ENCODE measurements at regions not wholly inside any gene's neighbourhood (a gene's known extent, or its start where the extent isn't known, plus 50 kb on each side); places are given as distances from the start of the nearest gene placed in this dataset.

GRCh38 chr3:105014631-105015030 is 352.1 kb upstream of the ALCAM start:
- no peaks in the 10 kb centered on the region for H3K4me1 Mint-ChIP-seq
- no peak for DNase-seq
- TF ChIP-seq CTCF (IDR thresholded peaks at IDR 0.05), result no peak
- H3K27ac Mint-ChIP-seq, result no peak overlapping the region
- no peak overlapping the region for H3K4me3 Mint-ChIP-seq
- H3K27me3 Mint-ChIP-seq (ENCODE audit: low read depth, poor library complexity), result no peaks in the 10 kb centered on the region
- H3K36me3 Mint-ChIP-seq (ENCODE audit: low read depth), result no peaks in the 10 kb centered on the region
- H3K9me3 Mint-ChIP-seq, result no peaks in the 10 kb centered on the region

- no peak for DNase-seq
- TF ChIP-seq CTCF (IDR thresholded peaks at IDR 0.05), result no peak
- no peak overlapping the region for H3K27ac Mint-ChIP-seq
- H3K9me3 Mint-ChIP-seq, result no peaks in the 10 kb centered on the region
- H3K4me1 Mint-ChIP-seq, result no peaks in the 10 kb centered on the region
- H3K36me3 Mint-ChIP-seq (ENCODE audit: low read depth), result no peaks in the 10 kb centered on the region
- H3K4me3 Mint-ChIP-seq, result no peak overlapping the region
- H3K27me3 Mint-ChIP-seq (ENCODE audit: low read depth, poor library complexity), result no peaks in the 10 kb centered on the region
Observed at GRCh38 chr3:105022813-105023212, 343.9 kb upstream of the ALCAM start.

GRCh38 chr3:105030211-105030610 is 336.5 kb upstream of the ALCAM start:
- TF ChIP-seq CTCF (IDR thresholded peaks at IDR 0.05), result no peak
- no peaks in the 10 kb centered on the region for H3K36me3 Mint-ChIP-seq (ENCODE audit: low read depth)
- no peaks in the 10 kb centered on the region for H3K9me3 Mint-ChIP-seq
- H3K27me3 Mint-ChIP-seq (ENCODE audit: low read depth, poor library complexity), result no peaks in the 10 kb centered on the region
- H3K4me3 Mint-ChIP-seq, result no peak overlapping the region
- no peak overlapping the region for H3K27ac Mint-ChIP-seq
- no peak for DNase-seq
- no peaks in the 10 kb centered on the region for H3K4me1 Mint-ChIP-seq

- H3K9me3 Mint-ChIP-seq, result no peaks in the 10 kb centered on the region
- no peaks in the 10 kb centered on the region for H3K27me3 Mint-ChIP-seq (ENCODE audit: low read depth, poor library complexity)
- H3K4me3 Mint-ChIP-seq, result no peak overlapping the region
- H3K27ac Mint-ChIP-seq, result no peak overlapping the region
- H3K4me1 Mint-ChIP-seq, result no peaks in the 10 kb centered on the region
- no peak for DNase-seq
- no peaks in the 10 kb centered on the region for H3K36me3 Mint-ChIP-seq (ENCODE audit: low read depth)
- TF ChIP-seq CTCF (IDR thresholded peaks at IDR 0.05), result no peak
Observed at GRCh38 chr3:105032541-105032940, 334.2 kb upstream of the ALCAM start.

GRCh38 chr3:105033081-105033480 is 333.6 kb upstream of the ALCAM start:
- no peak overlapping the region for H3K4me3 Mint-ChIP-seq
- no peaks in the 10 kb centered on the region for H3K27me3 Mint-ChIP-seq (ENCODE audit: low read depth, poor library complexity)
- H3K36me3 Mint-ChIP-seq (ENCODE audit: low read depth), result no peaks in the 10 kb centered on the region
- DNase-seq, result no peak
- no peak overlapping the region for H3K27ac Mint-ChIP-seq
- no peaks in the 10 kb centered on the region for H3K4me1 Mint-ChIP-seq
- H3K9me3 Mint-ChIP-seq, result no peaks in the 10 kb centered on the region
- TF ChIP-seq CTCF (IDR thresholded peaks at IDR 0.05), result no peak

- TF ChIP-seq CTCF (IDR thresholded peaks at IDR 0.05), result no peak
- no peaks in the 10 kb centered on the region for H3K36me3 Mint-ChIP-seq (ENCODE audit: low read depth)
- H3K9me3 Mint-ChIP-seq, result no peaks in the 10 kb centered on the region
- H3K27me3 Mint-ChIP-seq (ENCODE audit: low read depth, poor library complexity), result no peaks in the 10 kb centered on the region
- H3K4me3 Mint-ChIP-seq, result no peak overlapping the region
- no peak overlapping the region for H3K27ac Mint-ChIP-seq
- DNase-seq, result no peak
- no peaks in the 10 kb centered on the region for H3K4me1 Mint-ChIP-seq
Observed at GRCh38 chr3:105039004-105039403, 327.7 kb upstream of the ALCAM start.
